Heart left ventricle (tissue), 16 donors: ENCODE measurements at regions not wholly inside any gene's neighbourhood (a gene's known extent, or its start where the extent isn't known, plus 50 kb on each side); places are given as distances from the start of the nearest gene placed in this dataset.

ENCODE experiments used
- ATAC-seq, 4 donors: fragments of 200-7000 bp; cut with Tn5 transposase; one replicate each; pipeline ENCODE4 v1.9.1; 2020 to 2022; ENCODE audit warnings: moderate library complexity in 4 of 4, mild to moderate bottlenecking in 3 of 4, moderate number of reproducible peaks in 1 of 4
- DNase-seq, 5 donors: peaks; one replicate each; pipeline ENCODE4 v3.0.0-alpha.2; 2020
- H3K27ac ChIP-seq, 12 donors: fragments of 200-600 bp; sonication (generic) in 4 of 12; one replicate each; pipeline versions ENCODE4 v1.5.0 to v1.8.0; 2016 to 2022; ENCODE audit warnings: mild to moderate bottlenecking in 2 of 12
- H3K27me3 ChIP-seq, 9 donors: fragments of 200-600 bp; sonication (generic) in 2 of 9; one replicate each; pipeline versions ENCODE4 v1.5.1 to v1.8.0; 2016 to 2022; ENCODE audit warnings: mild to moderate bottlenecking in 3 of 9
- H3K36me3 ChIP-seq, 9 donors: fragments of 200-600 bp; sonication (generic) in 2 of 9; one replicate each; pipeline versions ENCODE4 v1.5.0 to v1.8.0; 2018 to 2022; ENCODE audit warnings: mild to moderate bottlenecking in 2 of 9
- H3K4me1 ChIP-seq, 12 donors: fragments of 200-600 bp; sonication (generic) in 4 of 12; one replicate each; pipeline versions ENCODE4 v1.5.0 to v1.8.0; 2016 to 2022; ENCODE audit warnings: mild to moderate bottlenecking in 3 of 12
- H3K4me3 ChIP-seq, 12 donors: fragments of 200-600 bp; sonication (generic) in 4 of 12; one replicate each; pipeline versions ENCODE4 v1.5.0 to v1.8.0; 2017 to 2022; ENCODE audit warnings: mild to moderate bottlenecking in 9 of 12, moderate library complexity in 4 of 12
- H3K9me3 ChIP-seq, 12 donors: fragments of 200-600 bp; sonication (generic) in 4 of 12; one replicate each; pipeline versions ENCODE4 v1.5.0 to v1.8.0; 2016 to 2022; ENCODE audit warnings: mild to moderate bottlenecking in 1 of 12
- POLR2A ChIP-seq, 2 donors: fragments of 450-650 bp; IDR thresholded peaks; one replicate each; pipeline ENCODE4 v1.6.1; 2017; ENCODE audit warnings: antibody characterized with exemption in 2 of 2, mild to moderate bottlenecking in 2 of 2, moderate library complexity in 2 of 2
- WGBS, 4 donors: extraction: QIAGEN DNeasy Blood & Tissue Kit in 2 of 4; methylation state at CpG; one replicate each; pipeline versions ENCODE4 v1.1.5 to v1.1.7; 2013 to 2018; 5-methylcytosine and 5-hydroxymethylcytosine counted together
- intact Hi-C, 10 donors: fragments of 100-400 bp; cut with DNase I; formaldehyde crosslinking; loops; one replicate each; pipeline versions ENCODE4 v1.11.1 to v1.14.2; 2022
- TF ChIP-seq, protein P1 (sequence below), 12 donors: fragments of 200-600 bp; sonication (generic) in 4 of 12; IDR thresholded peaks; one replicate each; pipeline versions ENCODE4 v1.5.0 to v1.8.0; 2018 to 2022; ENCODE audit warnings: antibody characterized with exemption in 12 of 12, mild to moderate bottlenecking in 5 of 12
- donor health status: ischemic (EF 13 %, LVEDD 7.1; RV severe dilation, severe dysfunction).
- donor health status: healthy with polysubstance abuse.
- donor health status: DM: no; HTN: yes; CAD: no.
- donor health status: DM: no; HTN: no; CAD: no.
- donor health status: ischemic (EF 25% LVEDD 6.9; RV normal size, moderate dysfunction).
- donor health status: ischemic (EF 25% LVEDD 5.7; RV mildly dilated, moderate dysfunction).
- donor health status: healthy.
- donor health status: DM: yes; HTN: yes; CAD: no.
- donor health status: ischemic (EF 35%, LVEDD 5.7; RV mildly dilated, moderate dysfunction).
- donor health status: nonischemic (EF 11% LVEDD 7.7; RV severe dilation, severe dysfunction).
- donor health status: DM: yes; HTN: yes; CAD: no.
- donor health status: PGD.
- donor health status: ischemic (EF 29% LVEDD 5.4; RV normal size, mild dysfunction).
- donor health status: nonischemic (EF 23%, LVEDD 6.1; RV moderate dilation, normal function).

DNA sequence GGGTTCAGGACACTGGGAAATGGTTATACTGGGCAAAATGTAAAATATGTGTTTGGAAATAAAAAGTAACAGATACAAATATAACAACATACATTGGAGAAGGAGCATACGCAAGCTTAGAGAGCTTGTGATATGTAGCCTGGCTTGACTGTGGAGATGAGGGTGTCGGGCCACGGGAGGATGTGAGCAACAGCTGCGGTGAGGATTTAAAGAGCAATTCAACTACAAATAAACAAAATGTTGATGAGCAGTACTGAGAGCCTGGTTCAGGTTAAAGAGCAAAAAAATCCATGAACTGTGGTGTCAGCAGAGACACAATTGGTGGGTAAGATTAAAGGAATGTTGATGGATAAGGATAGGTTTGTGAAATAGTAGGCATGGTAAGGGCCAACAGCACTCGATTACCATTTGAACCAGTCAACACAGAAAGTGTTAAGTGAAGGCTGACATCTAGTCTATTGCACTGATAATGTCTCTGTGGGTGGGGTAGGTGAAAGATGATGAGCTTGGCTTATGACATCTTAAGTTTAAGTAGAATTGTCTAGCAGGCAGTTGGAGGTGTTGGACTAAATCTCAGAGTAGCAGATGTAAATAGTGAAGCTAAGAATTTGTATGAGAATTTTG is 723.2 kb downstream of the EPM2A start:
- Histone ChIP-seq H3K4me3 (no peak overlapping the region), H3K36me3 (no peaks in the 10 kb centered on the region), H3K27ac (no peak overlapping the region), H3K27me3 (no peaks in the 10 kb centered on the region), H3K9me3 (peaks cover 0 to 4% (median 0%) of the 10 kb centered on the region in 12 donors), H3K4me1 (peaks cover 0 to 8% (median 0%) of the 10 kb centered on the region in 12 donors)
- intact Hi-C loops, result no loop called here
- no peak for TF ChIP-seq POLR2A (IDR thresholded peaks at IDR 0.05)
- TF ChIP-seq, protein P1, sequence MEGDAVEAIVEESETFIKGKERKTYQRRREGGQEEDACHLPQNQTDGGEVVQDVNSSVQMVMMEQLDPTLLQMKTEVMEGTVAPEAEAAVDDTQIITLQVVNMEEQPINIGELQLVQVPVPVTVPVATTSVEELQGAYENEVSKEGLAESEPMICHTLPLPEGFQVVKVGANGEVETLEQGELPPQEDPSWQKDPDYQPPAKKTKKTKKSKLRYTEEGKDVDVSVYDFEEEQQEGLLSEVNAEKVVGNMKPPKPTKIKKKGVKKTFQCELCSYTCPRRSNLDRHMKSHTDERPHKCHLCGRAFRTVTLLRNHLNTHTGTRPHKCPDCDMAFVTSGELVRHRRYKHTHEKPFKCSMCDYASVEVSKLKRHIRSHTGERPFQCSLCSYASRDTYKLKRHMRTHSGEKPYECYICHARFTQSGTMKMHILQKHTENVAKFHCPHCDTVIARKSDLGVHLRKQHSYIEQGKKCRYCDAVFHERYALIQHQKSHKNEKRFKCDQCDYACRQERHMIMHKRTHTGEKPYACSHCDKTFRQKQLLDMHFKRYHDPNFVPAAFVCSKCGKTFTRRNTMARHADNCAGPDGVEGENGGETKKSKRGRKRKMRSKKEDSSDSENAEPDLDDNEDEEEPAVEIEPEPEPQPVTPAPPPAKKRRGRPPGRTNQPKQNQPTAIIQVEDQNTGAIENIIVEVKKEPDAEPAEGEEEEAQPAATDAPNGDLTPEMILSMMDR (IDR thresholded peaks at IDR 0.05), result no peak
- ATAC-seq (peak in 2 of 4 donors; percentile 29 to 57), DNase-seq (no peak)
- WGBS, 4 donors, result 41 to 52% (median 45%) methylated on average over 5 of the region's 5 CpGs

DNA sequence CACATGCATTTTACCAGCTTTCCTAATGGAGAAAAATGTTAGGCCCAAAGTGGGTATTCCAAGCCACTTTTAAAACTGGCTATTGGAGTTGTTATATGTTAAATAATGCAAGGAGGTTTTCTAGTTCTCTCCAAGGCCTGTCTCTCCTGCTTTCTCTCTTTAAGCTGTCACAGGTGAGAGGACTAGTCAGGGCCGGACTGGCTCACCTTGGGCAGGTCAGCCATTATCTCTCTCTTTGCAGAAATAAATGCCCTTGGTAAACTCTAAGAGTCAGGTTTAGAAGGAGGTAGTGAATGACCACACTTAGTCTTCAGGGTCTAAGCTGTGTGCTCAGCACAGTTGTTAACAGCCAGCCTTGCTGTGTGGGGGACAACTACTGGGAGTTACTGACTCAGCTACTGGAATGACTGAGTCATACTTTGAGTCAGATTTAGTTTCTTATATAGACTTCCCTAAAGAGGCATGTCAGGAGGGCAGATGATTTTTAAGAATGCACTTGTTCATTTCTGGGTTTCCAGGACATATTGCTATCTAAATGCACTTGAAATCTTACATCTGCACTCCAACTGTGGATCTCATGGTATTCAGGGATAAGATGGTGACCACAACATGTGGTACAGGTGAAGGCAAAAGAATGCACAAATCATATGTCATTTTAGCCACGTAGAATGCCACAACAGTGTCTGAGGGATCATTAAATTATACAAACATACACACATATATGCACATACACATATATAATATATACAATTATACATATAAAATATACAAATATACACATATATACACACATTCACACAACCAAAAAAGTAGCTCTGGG is 719.4 kb downstream of the EPM2A start:
- 65 to 84% (median 73%) methylated on average over 2 of the region's 2 CpGs for WGBS, 4 donors
- peak overlapping the region in 2 of 12 donors; percentile 6 to 22 for H3K27ac ChIP-seq
- intact Hi-C loops, result no loop called here
- H3K4me1 ChIP-seq, result peaks cover 0 to 8% (median 0%) of the 10 kb centered on the region in 12 donors
- H3K36me3 ChIP-seq, result no peaks in the 10 kb centered on the region
- H3K27me3 ChIP-seq, result no peaks in the 10 kb centered on the region
- TF ChIP-seq, protein P1 (IDR thresholded peaks at IDR 0.05), result no peak
- TF ChIP-seq POLR2A (IDR thresholded peaks at IDR 0.05), result no peak
- peak in 1 of 5 donors; percentile 52 for DNase-seq
- peaks cover 0 to 4% (median 0%) of the 10 kb centered on the region in 12 donors for H3K9me3 ChIP-seq
- peak; percentile 32 to 99 (median 69) for ATAC-seq
- no peak overlapping the region for H3K4me3 ChIP-seq

DNA sequence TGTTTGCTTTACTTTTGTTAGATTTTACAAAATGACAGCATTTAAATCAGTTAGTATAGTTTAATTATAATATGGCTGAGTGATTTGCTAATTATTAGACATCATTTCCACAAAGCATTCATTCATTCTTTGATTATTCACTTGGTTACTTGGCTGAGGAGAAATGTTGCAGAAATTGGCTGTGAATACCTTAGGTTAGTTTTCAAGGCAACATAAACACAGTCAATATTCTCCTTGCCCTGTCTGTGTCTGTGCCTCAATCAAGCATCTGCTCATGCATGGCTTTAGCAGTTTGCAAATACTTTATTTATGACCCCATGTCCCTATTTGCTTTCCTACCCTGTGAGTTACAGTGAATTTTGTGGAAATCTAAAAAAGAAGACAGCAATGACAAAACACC is 718.3 kb downstream of the EPM2A start:
- no peaks in the 10 kb centered on the region for H3K27me3 ChIP-seq
- DNase-seq, result no peak
- peaks cover 0 to 8% (median 0%) of the 10 kb centered on the region in 12 donors for H3K4me1 ChIP-seq
- TF ChIP-seq POLR2A (IDR thresholded peaks at IDR 0.05), result no peak
- TF ChIP-seq, protein P1 (IDR thresholded peaks at IDR 0.05), result no peak
- ATAC-seq, result no peak
- H3K36me3 ChIP-seq, result no peaks in the 10 kb centered on the region
- no peak overlapping the region for H3K4me3 ChIP-seq
- intact Hi-C loops, result no loop called here
- H3K27ac ChIP-seq, result no peak overlapping the region
- peaks cover 0 to 4% (median 0%) of the 10 kb centered on the region in 12 donors for H3K9me3 ChIP-seq

DNA sequence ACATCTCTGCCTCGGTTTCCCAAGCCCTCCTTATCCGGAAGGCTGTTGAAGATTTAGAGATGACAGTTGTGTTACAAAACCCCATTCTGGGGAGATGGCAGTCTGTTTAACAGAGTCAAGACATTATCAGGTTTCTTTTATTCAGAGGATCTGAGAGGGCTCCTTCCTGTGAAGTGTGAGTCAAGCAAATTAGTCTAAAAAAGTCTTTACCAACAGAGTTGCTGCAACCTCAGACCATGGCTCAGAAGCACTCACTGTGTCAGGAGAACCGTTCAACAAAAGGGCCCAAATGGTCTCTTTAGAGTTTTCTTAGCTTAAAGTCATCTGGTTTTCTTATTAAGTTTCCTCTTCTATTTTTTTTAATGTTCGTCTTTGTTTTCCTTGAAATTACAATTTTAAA is 717.8 kb downstream of the EPM2A start:
- DNase-seq (no peak), ATAC-seq (no peak)
- peaks cover 0 to 8% (median 0%) of the 10 kb centered on the region in 12 donors for H3K4me1 ChIP-seq
- WGBS, 4 donors, result 56 to 79% (median 63%) methylated on average over 4 of the region's 4 CpGs
- H3K4me3 ChIP-seq, result no peak overlapping the region
- H3K27me3 ChIP-seq, result no peaks in the 10 kb centered on the region
- intact Hi-C loops, result no loop called here
- no peak overlapping the region for H3K27ac ChIP-seq
- no peaks in the 10 kb centered on the region for H3K36me3 ChIP-seq
- H3K9me3 ChIP-seq, result peaks cover 0 to 4% (median 0%) of the 10 kb centered on the region in 12 donors
- TF ChIP-seq, protein P1 (IDR thresholded peaks at IDR 0.05), result no peak
- no peak for TF ChIP-seq POLR2A (IDR thresholded peaks at IDR 0.05)
